H7 (cell line): ENCODE measurements at regions not wholly inside any gene's neighbourhood (a gene's known extent, or its start where the extent isn't known, plus 50 kb on each side); places are given as distances from the start of the nearest gene placed in this dataset.

Source experiments
- DNase-seq: peaks from one replicate; pipeline ENCODE4 v3.0.0; 2012
- H3K27me3 ChIP-seq: 2 replicates; pipeline ENCODE4 v1.6.0; 2011; ENCODE audit warnings: mild to moderate bottlenecking, low read length; ENCODE audit not compliant: control insufficient read depth, insufficient read depth
- H3K36me3 ChIP-seq: replicated peaks from 2 replicates; pipeline ENCODE4 v1.5.1; 2011; ENCODE audit warnings: low read length; ENCODE audit not compliant: control insufficient read depth, insufficient read depth
- H3K4me3 ChIP-seq: 2 replicates; pipeline ENCODE4 v1.5.1; 2011; ENCODE audit warnings: low read depth, mild to moderate bottlenecking, control low read depth, low read length, moderate library complexity; ENCODE audit not compliant: insufficient read depth

GRCh38 chr12:34356233-34356987 is 334.1 kb downstream of the ALG10 start:
- Histone ChIP-seq H3K4me3 (no peak overlapping the region), H3K27me3 (no peaks in the 10 kb centered on the region; the same call in 1 of the 2 replicates), H3K36me3 (no peaks in the 10 kb centered on the region)
- DNase-seq, result no peak

- Histone ChIP-seq H3K36me3 (no peaks in the 10 kb centered on the region), H3K27me3 (no peaks in the 10 kb centered on the region), H3K4me3 (no peak overlapping the region)
- no peak for DNase-seq
Observed at GRCh38 chr12:34357791-34358190, 335.5 kb downstream of the ALG10 start.

GRCh38 chr12:34358198-34358597 is 335.9 kb downstream of the ALG10 start:
- no peak for DNase-seq
- H3K4me3 ChIP-seq, result no peak overlapping the region
- no peaks in the 10 kb centered on the region for H3K27me3 ChIP-seq
- no peaks in the 10 kb centered on the region for H3K36me3 ChIP-seq

- Histone ChIP-seq H3K27me3 (no peaks in the 10 kb centered on the region), H3K4me3 (no peak overlapping the region), H3K36me3 (no peaks in the 10 kb centered on the region)
- DNase-seq, result no peak
Observed at GRCh38 chr12:34361721-34362316, 339.5 kb downstream of the ALG10 start.

- no peaks in the 10 kb centered on the region for H3K27me3 ChIP-seq
- DNase-seq, result no peak
Observed at GRCh38 chr12:34363050-34363673, 340.9 kb downstream of the ALG10 start.

GRCh38 chr12:34368079-34368478 is 345.8 kb downstream of the ALG10 start:
- Histone ChIP-seq H3K27me3 (no peaks in the 10 kb centered on the region), H3K36me3 (no peaks in the 10 kb centered on the region), H3K4me3 (no peak overlapping the region)
- DNase-seq, result no peak

More at GRCh38 chr12:34363050-34363673, 340.9 kb downstream of the ALG10 start:
- H3K36me3 ChIP-seq, result no peaks in the 10 kb centered on the region
- no peak overlapping the region for H3K4me3 ChIP-seq

GRCh38 chr12:34371050-34371449 is 348.8 kb downstream of the ALG10 start:
- no peak for DNase-seq
- Histone ChIP-seq H3K27me3 (no peaks in the 10 kb centered on the region), H3K4me3 (no peak overlapping the region), H3K36me3 (no peaks in the 10 kb centered on the region)

GRCh38 chr12:34372003-34372402 is 349.7 kb downstream of the ALG10 start:
- H3K4me3 ChIP-seq, result no peak overlapping the region
- no peaks in the 10 kb centered on the region for H3K27me3 ChIP-seq
- no peak for DNase-seq
- H3K36me3 ChIP-seq, result no peaks in the 10 kb centered on the region

- Histone ChIP-seq H3K36me3 (no peaks in the 10 kb centered on the region), H3K4me3 (no peak overlapping the region), H3K27me3 (no peaks in the 10 kb centered on the region)
- DNase-seq, result no peak
Observed at GRCh38 chr12:34373926-34374325, 351.6 kb downstream of the ALG10 start.

GRCh38 chr12:34376133-34376799 is 354.0 kb downstream of the ALG10 start:
- DNase-seq, result no peak
- Histone ChIP-seq H3K4me3 (no peak overlapping the region), H3K27me3 (no peaks in the 10 kb centered on the region), H3K36me3 (no peaks in the 10 kb centered on the region)

GRCh38 chr12:34377243-34378035 is 355.1 kb downstream of the ALG10 start:
- H3K27me3 ChIP-seq, result no peaks in the 10 kb centered on the region
- no peak overlapping the region for H3K4me3 ChIP-seq
- no peak for DNase-seq
- no peaks in the 10 kb centered on the region for H3K36me3 ChIP-seq

GRCh38 chr12:34379142-34379541 is 356.8 kb downstream of the ALG10 start:
- DNase-seq, result no peak
- Histone ChIP-seq H3K36me3 (no peaks in the 10 kb centered on the region), H3K4me3 (no peak overlapping the region), H3K27me3 (no peaks in the 10 kb centered on the region)

GRCh38 chr12:34384693-34385092 is 362.4 kb downstream of the ALG10 start:
- no peaks in the 10 kb centered on the region for H3K27me3 ChIP-seq
- no peak overlapping the region for H3K4me3 ChIP-seq
- no peaks in the 10 kb centered on the region for H3K36me3 ChIP-seq
- no peak for DNase-seq

GRCh38 chr12:34386016-34386415 is 363.7 kb downstream of the ALG10 start:
- no peak for DNase-seq
- H3K36me3 ChIP-seq, result no peaks in the 10 kb centered on the region
- H3K4me3 ChIP-seq, result no peak overlapping the region
- no peaks in the 10 kb centered on the region for H3K27me3 ChIP-seq
